ENCODE measurements at regions not wholly inside any gene's neighbourhood (a gene's known extent, or its start where the extent isn't known, plus 50 kb on each side); places are given as distances from the start of the nearest gene placed in this dataset.
"Not testable (repeated sequence)": the region's sequence is repeated elsewhere in the genome, so short reads cannot be mapped to it uniquely, and the experiment has no call there.

DNA sequence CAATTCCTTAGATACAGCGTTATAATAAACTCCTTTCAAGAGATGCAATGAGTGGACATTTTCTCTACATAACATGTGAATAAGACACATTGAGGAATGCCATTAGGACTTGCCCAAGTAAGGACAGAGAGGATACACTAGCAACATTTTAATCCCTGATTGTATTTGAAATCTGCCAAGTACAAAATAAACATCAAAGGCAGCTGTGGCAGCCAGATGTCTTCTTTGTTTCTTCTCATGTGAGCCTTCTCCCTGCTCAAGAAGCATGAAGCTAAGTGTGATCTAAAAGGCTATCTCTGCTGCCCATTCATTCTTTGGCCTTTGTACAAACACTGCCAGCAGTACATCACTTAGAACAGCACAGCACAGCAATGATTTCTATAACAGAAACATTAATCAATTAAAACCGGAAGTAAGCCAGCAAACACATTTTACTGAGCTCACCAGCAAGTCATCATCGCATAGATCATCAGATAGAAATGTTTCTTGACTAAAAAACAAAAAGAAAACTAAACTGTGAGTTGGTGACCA is 364.0 kb downstream of the CNTN6 start:
- peak in 1 of 2 experiments; percentile 3 for DNase-seq

DNA sequence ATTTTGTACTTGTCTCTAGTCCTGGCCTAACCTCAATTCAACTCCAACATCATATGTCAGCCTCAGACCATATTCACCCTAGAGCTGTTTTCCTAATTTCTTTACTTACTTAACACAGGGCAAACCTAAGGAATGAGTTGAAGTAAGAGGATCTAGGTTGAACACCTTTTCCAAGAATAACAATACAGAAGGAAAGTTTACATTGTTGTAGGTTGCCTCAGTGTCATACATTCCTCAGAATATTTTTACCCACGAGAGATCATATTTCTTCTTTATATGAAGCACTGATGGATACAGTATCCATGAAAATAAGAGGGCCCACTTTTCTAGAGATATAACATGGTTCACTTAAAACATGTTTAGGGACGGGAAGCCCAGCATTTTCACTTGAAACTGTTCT is 369.5 kb downstream of the CNTN6 start:
- DNase-seq: no peak

- no peak for DNase-seq
Measured at GRCh38 chr3:1462856-1463450, 370.1 kb downstream of the CNTN6 start.

- not testable (repeated sequence) for DNase-seq
Measured at GRCh38 chr3:1465091-1465490, 372.3 kb downstream of the CNTN6 start.

- DNase-seq: no peak
Measured at GRCh38 chr3:1468145-1468544, 375.3 kb downstream of the CNTN6 start.

DNA sequence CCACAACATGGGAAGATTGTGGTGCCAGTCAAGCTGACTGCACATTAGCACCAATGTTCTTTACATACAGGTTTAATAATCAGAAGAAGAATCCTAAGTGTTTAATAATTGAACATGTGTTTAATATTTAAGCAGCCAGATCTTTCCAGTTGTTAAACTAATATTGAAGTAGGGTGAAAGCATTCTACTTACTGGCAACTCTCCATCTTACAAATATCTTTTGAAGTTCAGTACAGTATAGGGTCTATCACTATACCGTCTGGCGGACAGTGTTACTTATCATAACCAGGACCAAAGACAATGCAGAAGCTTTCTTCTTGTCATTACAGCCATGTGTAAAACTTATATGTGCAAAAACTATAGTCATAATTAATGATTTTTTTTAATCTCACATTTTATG is 376.4 kb downstream of the CNTN6 start:
- no peak for DNase-seq

- DNase-seq: no peak
Measured at GRCh38 chr3:1469687-1470086, 376.9 kb downstream of the CNTN6 start.

DNA sequence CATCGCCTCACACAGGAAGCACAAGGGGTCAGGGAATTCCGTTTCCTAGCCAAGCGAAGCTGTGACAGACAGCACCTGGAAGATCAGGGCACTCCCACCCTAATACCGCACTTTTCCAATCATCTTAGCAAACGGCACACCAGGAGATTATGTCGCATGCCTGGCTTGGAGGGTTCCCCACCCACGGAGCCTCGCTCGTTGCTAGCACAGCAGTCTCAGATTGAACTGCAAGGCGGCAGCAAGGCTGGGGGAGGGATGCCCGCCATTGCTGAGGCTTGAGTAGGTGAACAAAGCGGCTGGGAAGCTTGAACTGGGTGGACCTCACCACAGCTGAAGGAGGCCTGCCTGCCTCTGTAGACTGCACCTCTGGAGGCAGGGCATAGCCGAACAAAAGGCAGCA is 384.8 kb downstream of the CNTN6 start:
- no peak for DNase-seq

GRCh38 chr3:1495466-1495865 is 402.6 kb downstream of the CNTN6 start:
- DNase-seq: no peak

- DNase-seq: no peak
Measured at GRCh38 chr3:1499694-1500093, 406.9 kb downstream of the CNTN6 start.

GRCh38 chr3:1501406-1502115 is 408.7 kb downstream of the CNTN6 start:
- no peak for DNase-seq

DNA sequence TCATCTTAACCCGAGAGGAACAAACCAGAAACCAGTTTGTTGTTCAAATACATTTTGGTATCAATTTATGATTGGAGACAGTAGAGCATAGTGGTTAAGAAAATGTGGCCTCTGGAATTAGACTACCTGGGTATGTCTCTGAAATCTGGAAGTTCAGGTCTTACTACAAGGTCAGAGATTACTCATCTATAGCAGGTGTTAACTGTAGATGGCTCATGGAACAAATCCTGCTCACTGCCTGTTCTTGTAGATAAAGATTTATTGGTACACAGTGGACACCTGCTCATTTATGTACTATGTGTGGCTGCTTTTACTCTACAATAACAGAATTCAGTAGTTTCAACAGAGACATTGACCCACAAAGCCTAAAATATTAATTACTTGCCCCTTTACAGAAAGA is 413.3 kb downstream of the CNTN6 start:
- no peak for DNase-seq

- DNase-seq: no peak
Measured at GRCh38 chr3:1513662-1514061, 420.8 kb downstream of the CNTN6 start.

DNA sequence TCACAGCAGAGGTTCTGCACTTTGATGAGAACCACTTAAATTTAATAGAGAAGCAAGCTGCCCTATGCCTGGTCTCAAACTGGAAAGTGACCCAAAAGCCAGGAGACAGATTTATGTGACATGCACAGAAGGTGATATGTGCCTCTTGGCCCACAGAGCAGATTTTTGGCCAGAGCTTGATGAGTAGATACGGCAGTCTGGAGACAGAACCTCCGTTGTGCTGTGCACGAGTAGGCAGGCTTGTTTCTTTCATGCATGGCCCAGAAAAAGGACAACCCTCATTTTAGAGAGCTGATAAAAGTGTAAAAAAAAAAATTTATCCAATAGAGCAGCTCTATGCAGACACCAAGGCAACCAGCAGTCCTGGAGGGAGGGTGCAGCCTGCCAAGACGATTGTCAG is 423.1 kb downstream of the CNTN6 start:
- DNase-seq: peak; percentile 3 to 44

DNA sequence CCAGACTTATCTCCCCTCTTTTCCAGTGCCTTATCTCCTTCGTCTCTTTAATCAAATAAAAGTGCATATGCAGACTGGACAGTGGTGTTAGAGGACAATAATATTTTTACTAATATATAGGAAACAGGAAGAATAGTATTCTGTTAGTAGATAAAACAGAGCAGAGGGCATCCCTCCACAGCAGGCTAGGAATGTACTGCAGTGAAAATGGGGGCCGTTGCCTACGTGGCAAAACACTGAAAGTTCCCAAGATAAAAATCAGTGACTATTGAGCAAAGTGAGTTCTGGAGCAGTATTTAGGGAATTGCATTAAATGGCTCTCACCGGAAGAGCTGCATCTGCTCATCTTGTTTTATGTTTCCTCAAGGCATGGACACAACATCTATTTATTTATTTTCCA is 435.0 kb downstream of the CNTN6 start:
- DNase-seq: no peak

DNA sequence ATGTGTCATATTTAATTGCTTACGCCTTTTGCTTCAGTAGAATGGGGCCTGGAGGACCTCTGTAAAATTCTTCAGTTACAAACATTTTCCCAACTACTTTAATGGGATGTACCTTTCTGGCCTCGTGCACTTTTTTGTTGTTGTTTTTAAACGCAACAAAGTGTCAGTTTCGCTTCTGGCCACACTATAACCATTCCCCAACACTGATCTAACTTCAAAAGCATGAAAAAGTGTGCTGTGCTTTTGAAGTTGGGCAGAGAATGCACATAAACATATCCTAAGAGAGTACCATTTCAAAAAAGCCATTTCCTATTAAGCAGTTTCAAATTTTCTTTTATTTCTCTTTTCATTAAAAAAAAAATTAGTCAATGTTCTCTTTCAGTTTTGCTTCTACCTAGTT is 435.8 kb downstream of the CNTN6 start:
- no peak for DNase-seq

DNA sequence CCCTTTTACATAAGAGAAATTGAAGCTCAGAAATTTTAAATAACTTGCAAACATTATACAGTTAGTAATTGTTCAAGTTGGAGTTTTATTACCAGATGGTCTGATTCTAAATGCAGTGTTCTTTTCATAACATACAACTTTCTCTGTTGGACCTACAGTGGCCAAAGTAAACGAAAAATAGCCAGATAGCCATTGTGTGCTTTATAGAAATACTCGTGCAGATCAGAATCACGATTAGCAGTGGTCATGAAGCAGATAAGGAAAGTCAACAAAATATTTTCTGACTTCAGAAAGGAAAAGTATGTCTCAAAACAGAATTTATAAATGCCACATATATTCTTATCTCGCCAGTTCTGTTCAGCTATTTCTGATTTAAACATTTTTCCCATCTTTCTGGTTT is 436.9 kb downstream of the CNTN6 start:
- no peak for DNase-seq

DNA sequence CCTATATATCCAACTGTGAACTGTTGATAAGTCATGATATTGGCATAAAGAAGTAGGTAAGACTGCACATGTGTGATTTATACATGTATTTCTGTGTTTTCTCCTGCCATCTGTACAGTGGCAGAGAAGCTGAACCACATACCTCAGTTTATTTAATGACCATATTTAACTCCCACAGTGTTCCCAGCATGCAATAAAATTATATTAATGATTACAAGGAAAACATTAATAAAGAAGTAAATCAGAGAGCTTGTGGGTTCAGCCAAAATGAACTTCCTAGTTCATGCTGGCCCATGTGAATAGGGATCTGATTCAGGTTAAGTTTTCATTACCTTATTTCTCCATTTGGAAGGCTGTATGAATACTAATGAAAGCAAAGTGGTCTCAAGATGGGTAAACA is 439.2 kb downstream of the CNTN6 start:
- no peak for DNase-seq

DNA sequence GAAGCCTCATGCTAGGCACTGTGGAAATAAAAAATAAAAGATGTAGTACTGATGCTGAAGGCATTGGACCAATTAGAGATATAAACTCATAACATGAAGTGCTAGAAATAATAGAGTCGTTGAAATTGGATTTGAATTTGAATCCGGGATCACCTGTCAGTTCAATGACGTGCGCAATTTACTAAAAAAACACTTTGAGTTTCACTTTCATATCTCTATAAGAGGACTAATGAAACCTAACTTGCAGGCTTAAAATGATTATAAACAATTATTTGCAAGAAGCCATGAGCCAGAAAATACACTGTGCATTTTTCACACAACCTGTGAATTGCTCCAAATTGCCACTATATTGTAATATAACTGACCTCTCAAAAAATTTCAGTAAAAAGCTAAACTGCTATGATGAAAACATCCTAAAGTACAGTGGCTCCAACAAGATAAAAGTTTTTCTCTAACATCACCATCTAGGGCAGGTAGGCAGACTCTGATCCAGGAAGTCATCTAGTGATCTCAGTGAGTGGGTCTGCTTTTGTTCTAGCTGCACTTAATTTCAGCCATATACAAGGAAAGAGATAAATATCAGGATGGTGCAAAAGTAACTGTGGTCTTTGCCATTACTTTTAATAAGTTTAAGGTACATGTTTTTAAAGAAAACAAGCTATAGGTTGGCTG is 440.2 kb downstream of the CNTN6 start:
- no peak for DNase-seq

DNA sequence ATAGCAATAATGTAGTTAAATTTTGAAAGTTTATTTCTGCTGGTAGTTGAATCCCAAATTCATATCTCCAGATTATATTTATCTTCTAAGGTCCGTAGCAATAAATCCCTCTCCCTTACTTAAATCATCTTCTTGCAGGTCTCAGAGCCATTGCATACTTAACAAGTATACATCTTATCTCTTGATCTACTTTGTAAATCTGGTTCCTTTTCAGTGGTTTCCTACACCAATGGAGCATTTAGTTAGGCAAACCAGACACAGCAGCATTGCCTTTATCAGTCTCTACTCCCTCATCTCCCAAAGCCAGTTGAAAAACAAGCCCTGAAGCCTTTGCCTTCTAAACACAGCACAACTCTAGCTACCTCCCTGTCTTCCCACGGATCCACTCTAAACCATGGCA is 440.9 kb downstream of the CNTN6 start:
- DNase-seq: no peak

GRCh38 chr3:1534252-1534651 is 441.4 kb downstream of the CNTN6 start:
- no peak for DNase-seq

DNA sequence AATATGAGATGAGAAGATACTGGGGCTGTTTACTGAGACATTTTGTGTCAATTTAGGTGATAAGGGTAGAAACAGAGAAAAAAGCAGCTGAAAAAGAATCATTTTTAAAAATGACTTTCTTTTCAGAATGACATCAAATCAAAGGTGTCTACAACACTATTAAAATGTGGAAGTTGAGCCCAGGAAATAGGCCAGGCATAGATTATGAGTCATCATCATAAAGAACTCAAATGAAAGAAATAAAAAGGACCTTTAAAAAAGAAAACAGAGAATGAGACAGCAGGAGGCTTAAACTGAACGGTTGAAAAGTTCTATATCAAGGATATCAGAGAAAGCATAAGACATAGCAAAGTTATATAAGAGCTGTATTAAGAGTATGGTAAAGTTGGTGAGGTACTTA is 442.5 kb downstream of the CNTN6 start:
- no peak for DNase-seq

- no peak for DNase-seq
Measured at GRCh38 chr3:1540686-1541085, 447.9 kb downstream of the CNTN6 start.

- no peak for DNase-seq
Measured at GRCh38 chr3:1551741-1552140, 458.9 kb downstream of the CNTN6 start.

Measured in NCI-H2081 (cell line).